NCI-H2029 treated with DMSO at 0.1 percent for 48 hours (cell line): ENCODE measurements at regions not wholly inside any gene's neighbourhood (a gene's known extent, or its start where the extent isn't known, plus 50 kb on each side); places are given as distances from the start of the nearest gene placed in this dataset.

Source experiments
- DNase-seq: peaks from one replicate; lab custom pipeline; 2025; lab: John Stamatoyannopoulos, UW

- DNase-seq, result no peak
Observed at GRCh38 chr17:51491416-51491815, 231.1 kb downstream of the UTP18 start.

GRCh38 chr17:51493206-51493605, 232.9 kb downstream of the UTP18 start:
- DNase-seq, result no peak

DNA sequence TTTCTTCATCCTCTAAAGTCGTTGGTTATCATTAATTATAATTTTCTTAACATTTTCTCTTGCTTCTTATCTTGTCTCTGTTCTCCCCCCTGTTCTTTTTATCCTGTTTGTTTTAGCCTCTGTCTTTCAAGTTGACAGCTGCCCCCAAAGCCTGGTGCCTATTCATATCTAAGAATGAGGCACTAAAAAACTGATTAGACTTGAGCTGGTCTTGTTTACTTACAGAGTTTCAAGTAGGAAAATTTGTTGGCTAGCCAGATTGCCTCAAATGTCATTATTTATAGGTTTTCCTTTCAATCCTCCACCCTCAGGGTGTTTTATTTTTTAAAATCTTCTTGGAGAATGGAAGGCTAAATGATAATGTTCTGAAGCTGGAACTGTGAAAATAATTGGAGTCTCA, 236.0 kb downstream of the UTP18 start:
- DNase-seq, result no peak

GRCh38 chr17:51499897-51500296, 239.6 kb downstream of the UTP18 start:
- no peak for DNase-seq

DNA sequence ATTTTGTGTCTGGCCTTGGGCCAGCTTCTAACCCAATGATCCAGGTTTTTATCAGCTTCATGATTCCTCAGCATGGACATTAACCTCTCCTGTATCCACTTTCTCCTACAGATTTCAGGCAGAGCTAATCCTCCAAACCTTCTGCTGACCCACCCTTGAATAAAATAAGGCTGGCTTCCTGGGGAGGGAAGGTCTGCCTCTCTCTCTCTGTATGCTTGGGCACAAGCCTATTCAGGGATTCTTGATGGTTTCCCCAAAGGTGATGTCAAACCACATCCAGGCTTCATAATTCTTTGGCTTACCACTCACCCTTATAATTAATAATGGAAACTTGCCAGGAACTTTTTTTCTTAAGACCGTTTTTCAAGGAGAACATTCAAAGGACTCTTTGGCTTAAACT, 240.1 kb downstream of the UTP18 start:
- DNase-seq, result no peak

- DNase-seq, result no peak
Observed at GRCh38 chr17:51505450-51505849, 245.1 kb downstream of the UTP18 start.

DNA sequence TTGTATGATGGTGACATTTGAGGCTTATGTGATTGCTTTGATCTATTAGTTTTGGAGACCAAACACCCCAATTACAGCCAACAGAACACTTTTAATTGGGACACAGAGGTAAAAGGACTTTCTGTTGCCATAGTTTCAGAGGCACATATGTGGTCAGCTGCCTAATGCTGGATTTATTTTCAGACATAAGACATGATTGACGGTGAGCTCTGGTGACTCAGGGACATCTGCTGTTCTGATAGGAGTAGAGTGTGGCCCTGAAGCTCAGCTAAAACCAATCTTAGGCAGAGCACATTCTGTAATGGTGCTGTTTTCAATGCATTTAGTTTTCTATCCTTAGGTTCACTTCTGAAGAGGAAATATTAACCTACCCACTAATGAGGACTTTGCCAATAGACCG, 247.1 kb downstream of the UTP18 start:
- no peak for DNase-seq

DNA sequence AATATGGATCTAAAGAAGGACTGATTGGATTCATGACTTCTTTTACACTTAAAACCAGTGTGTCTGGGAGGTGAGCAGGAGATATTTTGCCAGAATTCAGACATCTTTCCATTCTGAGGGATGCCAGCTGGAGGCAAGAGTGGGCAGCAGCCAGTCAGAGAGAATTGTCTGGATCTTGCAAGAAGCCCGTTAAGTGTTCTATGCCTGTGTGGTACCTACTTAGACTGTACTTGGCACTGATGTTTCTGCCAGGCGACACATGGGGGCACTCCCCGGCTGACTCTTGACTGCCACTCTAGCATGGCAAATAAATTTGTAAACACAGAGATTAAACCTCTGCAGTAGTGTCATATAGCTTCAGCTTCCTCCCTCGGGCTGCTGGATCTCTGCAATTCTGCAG, 247.7 kb downstream of the UTP18 start:
- DNase-seq, result no peak

GRCh38 chr17:51510940-51511339, 250.6 kb downstream of the UTP18 start:
- no peak for DNase-seq

GRCh38 chr17:51512220-51512907, 252.0 kb downstream of the UTP18 start:
- DNase-seq, result no peak

- no peak for DNase-seq
Observed at GRCh38 chr17:51516924-51517323, 256.6 kb downstream of the UTP18 start.

GRCh38 chr17:51524524-51524923, 264.2 kb downstream of the UTP18 start:
- DNase-seq, result no peak

DNA sequence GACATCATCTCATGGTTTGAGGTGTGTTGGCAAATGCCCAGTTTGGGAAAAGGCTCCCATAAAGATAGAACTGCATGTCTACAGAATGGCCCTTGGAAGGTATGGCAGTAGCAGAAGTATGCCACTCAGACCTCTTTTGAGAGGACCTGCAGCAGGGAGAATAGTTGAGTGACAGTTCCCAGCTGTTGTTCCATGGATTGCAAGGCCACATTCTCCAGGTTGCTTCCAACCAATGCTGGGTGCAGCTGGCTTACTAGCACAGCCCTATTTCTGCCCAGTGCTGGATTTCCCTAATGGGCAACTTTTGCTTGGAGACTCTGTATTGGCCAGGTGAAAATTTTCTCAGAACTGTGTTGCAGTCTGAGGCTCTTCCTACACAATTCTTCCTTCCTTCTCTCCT, 266.2 kb downstream of the UTP18 start:
- no peak for DNase-seq

- no peak for DNase-seq
Observed at GRCh38 chr17:51527225-51527982, 267.1 kb downstream of the UTP18 start.

GRCh38 chr17:51528111-51528510, 267.8 kb downstream of the UTP18 start:
- DNase-seq, result no peak

GRCh38 chr17:51533219-51533618, 272.9 kb downstream of the UTP18 start:
- DNase-seq, result no peak

DNA sequence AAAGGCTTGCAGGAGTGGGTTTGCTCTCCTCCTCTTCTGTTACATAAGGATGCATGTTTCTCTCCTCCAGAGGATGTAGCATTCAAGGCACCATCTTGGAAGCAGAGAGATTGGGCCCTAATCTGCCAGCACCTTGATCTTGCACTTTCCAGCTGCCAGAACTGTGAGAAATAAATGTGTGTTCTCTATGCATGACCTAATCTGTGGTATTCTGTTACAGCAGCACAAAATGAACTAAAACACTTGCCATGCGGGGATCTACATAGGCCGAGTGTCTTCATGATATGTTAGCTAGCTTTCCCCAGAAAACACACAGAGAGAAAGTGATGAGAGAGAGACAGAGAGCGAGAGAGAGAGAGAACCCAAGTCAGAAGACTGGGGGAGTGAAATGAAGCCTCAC, 273.5 kb downstream of the UTP18 start:
- no peak for DNase-seq

DNA sequence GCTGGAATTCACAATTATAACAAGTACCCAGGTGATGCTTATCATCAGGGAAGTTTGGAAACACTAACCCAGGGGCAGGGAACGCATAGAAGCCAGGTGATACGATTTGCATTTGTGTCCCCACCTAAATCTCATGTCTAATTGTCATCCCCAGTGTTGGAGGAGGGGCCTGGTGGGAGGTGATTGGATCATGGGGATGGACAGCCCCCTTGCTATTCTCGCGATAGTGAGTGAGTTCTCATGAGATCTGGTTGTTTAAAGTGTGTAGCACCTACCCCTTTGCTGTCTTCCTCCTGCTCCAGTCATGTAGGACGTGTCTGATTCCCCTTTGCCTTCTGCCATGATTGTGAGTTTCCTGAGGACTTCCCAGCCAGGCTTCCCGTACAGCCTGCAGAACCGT, 276.3 kb downstream of the UTP18 start:
- DNase-seq, result no peak

DNA sequence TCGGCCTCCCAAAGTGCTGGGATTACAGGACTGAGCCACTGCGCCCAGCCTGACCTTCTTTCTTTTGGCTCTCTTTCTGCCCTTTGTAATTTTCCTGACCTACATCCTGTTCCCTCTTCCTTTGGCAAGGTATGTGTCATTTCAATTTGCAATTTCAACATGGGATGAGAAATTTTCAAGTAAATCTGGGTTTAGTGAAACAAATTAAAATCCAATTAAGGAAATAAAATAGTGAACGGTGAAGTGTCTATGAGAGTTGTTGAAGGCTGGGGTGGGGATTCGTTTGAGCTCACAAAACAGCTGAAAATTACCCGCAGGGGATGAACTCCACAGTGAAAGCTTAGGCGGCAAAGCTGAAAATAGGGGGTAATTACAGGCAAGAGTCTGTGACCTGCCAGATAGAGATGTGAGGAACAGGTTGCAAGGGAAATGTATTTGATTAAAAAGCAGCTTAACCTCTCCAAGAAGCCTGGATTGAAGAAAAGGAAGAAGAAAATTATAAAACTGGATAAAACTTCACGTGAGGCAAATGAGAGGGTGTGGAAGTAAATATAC, 277.7 kb downstream of the UTP18 start:
- DNase-seq, result no peak

- DNase-seq, result no peak
Observed at GRCh38 chr17:51540151-51540550, 279.8 kb downstream of the UTP18 start.

DNA sequence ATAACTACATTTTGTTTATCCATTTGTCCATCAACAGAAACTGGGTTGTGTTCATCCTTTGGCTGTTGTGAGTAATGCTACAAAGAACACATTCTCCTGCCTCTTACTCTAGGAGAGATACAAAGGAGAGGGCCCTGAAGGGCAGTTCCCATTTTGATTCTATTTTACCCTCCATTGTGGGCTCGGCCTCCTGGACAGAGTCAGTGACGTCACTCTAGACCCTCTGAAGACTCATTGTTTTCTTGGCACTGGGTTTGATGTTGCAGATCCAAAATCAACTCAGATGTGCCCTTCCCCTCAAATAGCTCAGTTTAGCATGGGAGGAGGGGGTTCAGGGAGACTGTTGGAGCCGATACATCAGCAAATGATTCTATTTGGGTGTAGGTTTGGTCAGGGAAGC, 280.9 kb downstream of the UTP18 start:
- DNase-seq, result no peak

GRCh38 chr17:51546114-51546513, 285.8 kb downstream of the UTP18 start:
- DNase-seq, result no peak

DNA sequence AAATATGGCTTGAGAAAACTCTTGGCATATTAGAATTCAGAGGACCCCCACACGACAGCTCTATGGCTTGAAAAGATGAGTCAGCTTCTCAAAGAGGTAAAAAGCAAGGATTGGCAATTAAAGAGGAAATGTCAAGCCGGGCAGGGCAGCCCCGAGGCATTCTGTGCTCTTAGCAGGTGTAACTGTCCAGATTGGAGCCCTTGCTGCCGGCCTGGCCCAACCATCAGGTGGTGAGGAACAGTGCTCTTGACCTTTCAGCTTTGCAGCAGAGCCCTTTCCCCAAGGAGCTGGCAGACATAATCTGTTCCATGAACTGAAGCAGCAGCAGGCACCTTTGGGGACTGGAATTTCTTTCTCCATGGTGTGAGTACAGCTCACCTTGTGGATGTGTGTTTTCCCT, 287.8 kb downstream of the UTP18 start:
- no peak for DNase-seq

GRCh38 chr17:51555153-51555552, 294.8 kb downstream of the UTP18 start:
- no peak for DNase-seq
